ENCODE measurements at regions not wholly inside any gene's neighbourhood (a gene's known extent, or its start where the extent isn't known, plus 50 kb on each side); places are given as distances from the start of the nearest gene placed in this dataset.

- TF ChIP-seq CTCF (IDR thresholded peaks at IDR 0.05 in 2 of 3, conservative IDR thresholded peaks at IDR 0.05 in 1 of 3; ENCODE audit: control insufficient read depth in 2 of 3, extremely low read depth in 1 of 3, insufficient read depth in 1 of 3, low read depth in 3 of 3, low read length in 3 of 3): no peak
- no peak for TF ChIP-seq BCLAF1 (IDR thresholded peaks at IDR 0.05)
- TF ChIP-seq ZSCAN29 (IDR thresholded peaks at IDR 0.05): no peak
- no peak for TF ChIP-seq POLR2AphosphoS5 (IDR thresholded peaks at IDR 0.05; ENCODE audit: low read length)
- no peak for TF ChIP-seq TARDBP (IDR thresholded peaks at IDR 0.05; ENCODE audit: borderline replicate concordance)
- no peak for TF ChIP-seq EP300 (IDR thresholded peaks at IDR 0.05; ENCODE audit: borderline replicate concordance in 1 of 2, control insufficient read depth in 1 of 2, low read depth in 2 of 2, low read length in 2 of 2)
- TF ChIP-seq BRCA1 (IDR thresholded peaks at IDR 0.05; ENCODE audit: low read depth, low read length): no peak
- no peak for TF ChIP-seq SUPT20H (IDR thresholded peaks at IDR 0.05; ENCODE audit: borderline replicate concordance, control insufficient read depth, low read depth, low read length)
These were observed 82.6 kb upstream of the CERS6 start for GRCh38 chr2:168373468-168373867.
